HEK293 (cell line): ENCODE measurements at regions not wholly inside any gene's neighbourhood (a gene's known extent, or its start where the extent isn't known, plus 50 kb on each side); places are given as distances from the start of the nearest gene placed in this dataset.

ENCODE experiments used
- BCL11A ChIP-seq: fragments of 450-650 bp; formaldehyde crosslinking; IDR thresholded peaks from 2 replicates; pipeline ENCODE4 v1.5.1; 2016; ENCODE audit warnings: low read depth, missing biosample characterization, missing genetic modification characterization
- PRDM1 ChIP-seq: fragments of 450-650 bp; formaldehyde crosslinking; IDR thresholded peaks from 2 replicates; pipeline ENCODE4; 2016; ENCODE audit warnings: missing biosample characterization, missing genetic modification characterization
- PRDM6 ChIP-seq: fragments of 450-650 bp; formaldehyde crosslinking; IDR thresholded peaks from 2 replicates; pipeline ENCODE4 v1.5.1; 2017; ENCODE audit warnings: missing biosample characterization, missing genetic modification characterization
- SALL2 ChIP-seq: fragments of 450-650 bp; formaldehyde crosslinking; IDR thresholded peaks from 2 replicates; pipeline ENCODE4 v1.5.0; 2017; ENCODE audit warnings: missing biosample characterization, mild to moderate bottlenecking, missing genetic modification characterization, borderline replicate concordance
- SP2 ChIP-seq: fragments of 450-650 bp; formaldehyde crosslinking; IDR thresholded peaks from 2 replicates; pipeline ENCODE4 v1.5.1; 2016; ENCODE audit warnings: missing biosample characterization, missing genetic modification characterization
- TCF7L2 ChIP-seq: IDR thresholded peaks from 2 replicates; pipeline ENCODE4 v1.6.1; 2011; ENCODE audit warnings: low read depth, mild to moderate bottlenecking, inconsistent platforms, low read length, moderate library complexity, borderline replicate concordance
- TRIM28 ChIP-seq: IDR thresholded peaks from 2 replicates; pipeline ENCODE4 v1.6.1; 2011; ENCODE audit warnings: low read length, control low read depth, borderline replicate concordance
- WT1 ChIP-seq: fragments of 450-650 bp; formaldehyde crosslinking; IDR thresholded peaks from 2 replicates; pipeline ENCODE4 v1.5.1; 2016; ENCODE audit warnings: missing biosample characterization, missing genetic modification characterization
- YY2 ChIP-seq: fragments of 450-650 bp; formaldehyde crosslinking; IDR thresholded peaks from 2 replicates; pipeline ENCODE4 v1.5.1; 2016; ENCODE audit warnings: missing biosample characterization, missing genetic modification characterization
- ZBTB48 ChIP-seq: fragments of 450-650 bp; formaldehyde crosslinking; IDR thresholded peaks from 2 replicates; pipeline ENCODE4 v1.5.1; 2016; ENCODE audit warnings: missing biosample characterization, missing genetic modification characterization
- ZBTB6 ChIP-seq: fragments of 450-650 bp; formaldehyde crosslinking; IDR thresholded peaks from 2 replicates; pipeline ENCODE4 v1.5.1; 2017; ENCODE audit warnings: missing biosample characterization, missing genetic modification characterization
- ZBTB7A ChIP-seq: fragments of 450-650 bp; formaldehyde crosslinking; IDR thresholded peaks from 2 replicates; pipeline ENCODE4 v1.5.1; 2016; ENCODE audit warnings: low read depth, missing biosample characterization, missing genetic modification characterization
- ZFP69B ChIP-seq: fragments of 450-650 bp; formaldehyde crosslinking; IDR thresholded peaks from 2 replicates; pipeline ENCODE4 v1.5.1; 2016; ENCODE audit warnings: missing biosample characterization, missing genetic modification characterization
- ZIC2 ChIP-seq: fragments of 450-650 bp; formaldehyde crosslinking; IDR thresholded peaks from 2 replicates; pipeline ENCODE4 v1.5.1; 2016; ENCODE audit warnings: missing biosample characterization, missing genetic modification characterization
- ZNF169 ChIP-seq: fragments of 450-650 bp; formaldehyde crosslinking; IDR thresholded peaks from 2 replicates; pipeline ENCODE4 v1.5.1; 2016; ENCODE audit warnings: missing biosample characterization, missing genetic modification characterization
- ZNF202 ChIP-seq: fragments of 450-650 bp; formaldehyde crosslinking; IDR thresholded peaks from 2 replicates; pipeline ENCODE4 v1.5.1; 2016; ENCODE audit warnings: missing biosample characterization, missing genetic modification characterization, borderline replicate concordance
- ZNF211 ChIP-seq: fragments of 450-650 bp; formaldehyde crosslinking; IDR thresholded peaks from 2 replicates; pipeline ENCODE4 v1.5.1; 2016; ENCODE audit warnings: low read depth, missing biosample characterization, missing genetic modification characterization
- ZNF248 ChIP-seq: fragments of 450-650 bp; formaldehyde crosslinking; IDR thresholded peaks from 2 replicates; pipeline ENCODE4 v1.5.1; 2017; ENCODE audit warnings: missing biosample characterization, missing genetic modification characterization
- ZNF426 ChIP-seq: fragments of 450-650 bp; formaldehyde crosslinking; IDR thresholded peaks from 2 replicates; pipeline ENCODE4 v1.5.1; 2017; ENCODE audit warnings: missing biosample characterization, missing genetic modification characterization, mild to moderate bottlenecking, inconsistent platforms, moderate library complexity
- ZNF433 ChIP-seq: fragments of 450-650 bp; formaldehyde crosslinking; IDR thresholded peaks from 2 replicates; pipeline ENCODE4 v1.5.1; 2016; ENCODE audit warnings: missing biosample characterization, missing genetic modification characterization, low read depth
- ZNF530 ChIP-seq: fragments of 450-650 bp; formaldehyde crosslinking; IDR thresholded peaks from 2 replicates; pipeline ENCODE4 v1.5.1; 2016; ENCODE audit warnings: low read depth, missing biosample characterization, missing genetic modification characterization
- ZNF560 ChIP-seq: fragments of 450-650 bp; formaldehyde crosslinking; IDR thresholded peaks from 2 replicates; pipeline ENCODE4 v1.5.1; 2017; ENCODE audit warnings: missing biosample characterization, missing genetic modification characterization, borderline replicate concordance
- ZNF610 ChIP-seq: fragments of 450-650 bp; formaldehyde crosslinking; IDR thresholded peaks from 2 replicates; pipeline ENCODE4 v1.5.1; 2016; ENCODE audit warnings: missing biosample characterization, missing genetic modification characterization, borderline replicate concordance
- ZNF626 ChIP-seq: fragments of 450-650 bp; sonication (Bioruptor Pico); formaldehyde crosslinking; IDR thresholded peaks from 2 replicates; pipeline ENCODE4 v1.5.1; 2018; ENCODE audit warnings: missing biosample characterization, missing genetic modification characterization, inconsistent platforms
- ZNF645 ChIP-seq: fragments of 450-650 bp; formaldehyde crosslinking; IDR thresholded peaks from 2 replicates; pipeline ENCODE4; 2016; ENCODE audit warnings: missing biosample characterization, missing genetic modification characterization
- ZNF660 ChIP-seq: fragments of 450-650 bp; IDR thresholded peaks from 2 replicates; pipeline ENCODE4 v1.5.1; 2018; ENCODE audit warnings: missing biosample characterization, mild to moderate bottlenecking, missing genetic modification characterization
- ZNF707 ChIP-seq: fragments of 450-650 bp; formaldehyde crosslinking; IDR thresholded peaks from 2 replicates; pipeline ENCODE4 v1.5.1; 2016; ENCODE audit warnings: missing biosample characterization, missing genetic modification characterization
- ZNF76 ChIP-seq: fragments of 450-650 bp; formaldehyde crosslinking; IDR thresholded peaks from 2 replicates; pipeline ENCODE4; 2016; ENCODE audit warnings: low read depth, missing biosample characterization, missing genetic modification characterization, borderline replicate concordance
- ZNF830 ChIP-seq: fragments of 450-650 bp; IDR thresholded peaks from 2 replicates; pipeline ENCODE4 v1.5.0; 2018; ENCODE audit warnings: missing biosample characterization, missing genetic modification characterization, low read depth, mild to moderate bottlenecking, moderate library complexity
- ZSCAN23 ChIP-seq: fragments of 450-650 bp; formaldehyde crosslinking; IDR thresholded peaks from 2 replicates; pipeline ENCODE4 v1.5.1; 2016; ENCODE audit warnings: missing biosample characterization, missing genetic modification characterization
- ZSCAN30 ChIP-seq: fragments of 450-650 bp; IDR thresholded peaks from 2 replicates; pipeline ENCODE4 v1.5.1; 2018; ENCODE audit warnings: missing biosample characterization, mild to moderate bottlenecking, missing genetic modification characterization, moderate library complexity
- TF ChIP-seq, protein P1 (sequence below): fragments of 450-650 bp; formaldehyde crosslinking; IDR thresholded peaks from 2 replicates; pipeline ENCODE4 v1.5.1; 2016; ENCODE audit warnings: missing biosample characterization, missing genetic modification characterization
- TF ChIP-seq, protein P2 (sequence below): fragments of 450-650 bp; formaldehyde crosslinking; IDR thresholded peaks from 2 replicates; pipeline ENCODE4 v1.5.1; 2016; ENCODE audit warnings: missing biosample characterization, missing genetic modification characterization
- TF ChIP-seq, protein P3 (sequence below): fragments of 450-650 bp; formaldehyde crosslinking; IDR thresholded peaks from 2 replicates; pipeline ENCODE4 v1.5.1; 2016; ENCODE audit warnings: missing biosample characterization, missing genetic modification characterization

- no peak for TF ChIP-seq ZBTB6 (tag by site-specific recombination)
- TF ChIP-seq PRDM6, result peak; percentile 95
- TF ChIP-seq, protein P1, sequence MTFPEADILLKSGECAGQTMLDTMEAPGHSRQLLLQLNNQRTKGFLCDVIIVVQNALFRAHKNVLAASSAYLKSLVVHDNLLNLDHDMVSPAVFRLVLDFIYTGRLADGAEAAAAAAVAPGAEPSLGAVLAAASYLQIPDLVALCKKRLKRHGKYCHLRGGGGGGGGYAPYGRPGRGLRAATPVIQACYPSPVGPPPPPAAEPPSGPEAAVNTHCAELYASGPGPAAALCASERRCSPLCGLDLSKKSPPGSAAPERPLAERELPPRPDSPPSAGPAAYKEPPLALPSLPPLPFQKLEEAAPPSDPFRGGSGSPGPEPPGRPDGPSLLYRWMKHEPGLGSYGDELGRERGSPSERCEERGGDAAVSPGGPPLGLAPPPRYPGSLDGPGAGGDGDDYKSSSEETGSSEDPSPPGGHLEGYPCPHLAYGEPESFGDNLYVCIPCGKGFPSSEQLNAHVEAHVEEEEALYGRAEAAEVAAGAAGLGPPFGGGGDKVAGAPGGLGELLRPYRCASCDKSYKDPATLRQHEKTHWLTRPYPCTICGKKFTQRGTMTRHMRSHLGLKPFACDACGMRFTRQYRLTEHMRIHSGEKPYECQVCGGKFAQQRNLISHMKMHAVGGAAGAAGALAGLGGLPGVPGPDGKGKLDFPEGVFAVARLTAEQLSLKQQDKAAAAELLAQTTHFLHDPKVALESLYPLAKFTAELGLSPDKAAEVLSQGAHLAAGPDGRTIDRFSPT, result no peak
- TF ChIP-seq YY2, result no peak
- TF ChIP-seq SALL2, result no peak
- no peak for TF ChIP-seq ZNF248 (tag by site-specific recombination)
- TF ChIP-seq ZNF530 (tag by site-specific recombination), result no peak
- TF ChIP-seq ZNF169 (tag by site-specific recombination), result no peak
- TF ChIP-seq TRIM28, result 0 out of 2 replicates have a peak, but pooled peaks have one; percentile 4
- peak; percentile 81 for TF ChIP-seq WT1 (tag by site-specific recombination)
- no peak for TF ChIP-seq ZBTB48 (tag by site-specific recombination)
- no peak for TF ChIP-seq ZNF660 (tag by site-specific recombination)
- no peak; the same call in 1 of the 2 replicates for TF ChIP-seq TCF7L2
- peak; percentile 80 for TF ChIP-seq ZFP69B
- no peak for TF ChIP-seq ZNF626 (tag by site-specific recombination)
- TF ChIP-seq, protein P2, sequence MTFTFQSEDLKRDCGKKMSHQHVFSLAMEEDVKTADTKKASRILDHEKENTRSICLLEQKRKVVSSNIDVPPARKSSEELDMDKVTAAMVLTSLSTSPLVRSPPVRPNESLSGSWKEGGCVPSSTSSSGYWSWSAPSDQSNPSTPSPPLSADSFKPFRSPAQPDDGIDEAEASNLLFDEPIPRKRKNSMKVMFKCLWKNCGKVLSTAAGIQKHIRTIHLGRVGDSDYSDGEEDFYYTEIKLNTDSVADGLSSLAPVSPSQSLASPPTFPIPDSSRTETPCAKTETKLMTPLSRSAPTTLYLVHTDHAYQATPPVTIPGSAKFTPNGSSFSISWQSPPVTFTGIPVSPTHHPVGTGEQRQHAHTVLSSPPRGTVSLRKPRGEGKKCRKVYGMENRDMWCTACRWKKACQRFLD, result no peak
- 0 out of 2 replicates have a peak, but pooled peaks have one; percentile 64 for TF ChIP-seq BCL11A (tag by site-specific recombination)
- TF ChIP-seq ZNF426 (tag by site-specific recombination), result no peak
- no peak for TF ChIP-seq ZNF211 (tag by site-specific recombination)
- no peak for TF ChIP-seq ZIC2 (tag by site-specific recombination)
- TF ChIP-seq ZSCAN23, result no peak
- TF ChIP-seq ZNF560 (tag by site-specific recombination), result no peak
- no peak for TF ChIP-seq ZNF433
- TF ChIP-seq PRDM1 (tag by site-specific recombination), result no peak
- TF ChIP-seq ZNF76, result no peak
- no peak for TF ChIP-seq ZBTB7A (tag by site-specific recombination)
- no peak for TF ChIP-seq ZNF707
- TF ChIP-seq ZNF610 (tag by site-specific recombination), result no peak
- TF ChIP-seq ZSCAN30 (tag by site-specific recombination), result no peak
- TF ChIP-seq ZNF645 (tag by site-specific recombination), result no peak
- TF ChIP-seq ZNF830, result no peak
- no peak for TF ChIP-seq ZNF202 (tag by site-specific recombination)
- TF ChIP-seq, protein P3, sequence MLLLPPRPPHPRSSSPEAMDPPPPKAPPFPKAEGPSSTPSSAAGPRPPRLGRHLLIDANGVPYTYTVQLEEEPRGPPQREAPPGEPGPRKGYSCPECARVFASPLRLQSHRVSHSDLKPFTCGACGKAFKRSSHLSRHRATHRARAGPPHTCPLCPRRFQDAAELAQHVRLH (tag by site-specific recombination), result peak; percentile 60; the same call in 1 of the 2 replicates
- TF ChIP-seq SP2 (tag by site-specific recombination), result no peak
Measured at GRCh38 chr20:51959066-51959542, 156.8 kb upstream of the SALL4 start (continued).
